ENCODE measurements at regions not wholly inside any gene's neighbourhood (a gene's known extent, or its start where the extent isn't known, plus 50 kb on each side); places are given as distances from the start of the nearest gene placed in this dataset.

- Histone ChIP-seq H3K4me2 (peak overlapping the region; percentile 78), H4K20me1 (ENCODE audit: insufficient read depth) (no peaks in the 10 kb centered on the region)
Measured at GRCh38 chr1:170853302-170853701, 82.0 kb upstream of the MROH9 start.

GRCh38 chr1:170853867-170854266 lies 81.5 kb upstream of the MROH9 start:
- Histone ChIP-seq H3K4me1 (ENCODE audit: low read depth, poor library complexity, severe bottlenecking) (peaks cover 41% of the 10 kb centered on the region), H4K20me1 (ENCODE audit: insufficient read depth) (no peaks in the 10 kb centered on the region), H3K9ac (no peak overlapping the region), H3K4me2 (peak overlapping the region; percentile 78), H3K27ac (peak overlapping the region; percentile 52), H3K4me3 (IDR thresholded peaks at IDR 0.05; ENCODE audit: insufficient read depth, low read depth, low read length) (peak overlapping the region; percentile 33), H3K36me3 (ENCODE audit: insufficient read depth) (no peaks in the 10 kb centered on the region), H3K79me2 (ENCODE audit: insufficient read depth, low read depth) (no peaks in the 10 kb centered on the region), H3K27me3 (ENCODE audit: insufficient read depth, low read depth) (no peaks in the 10 kb centered on the region), H2AFZ (ENCODE audit: low read depth) (peak overlapping the region; percentile 23)
- TF ChIP-seq CTCF (conservative IDR thresholded peaks at IDR 0.05; ENCODE audit: low read depth, low read length) = no peak

More at GRCh38 chr1:170853302-170853701, 82.0 kb upstream of the MROH9 start:
- Histone ChIP-seq H3K4me3 (IDR thresholded peaks at IDR 0.05; ENCODE audit: insufficient read depth, low read depth, low read length) (peak overlapping the region; percentile 33), H3K36me3 (ENCODE audit: insufficient read depth) (no peaks in the 10 kb centered on the region), H3K9ac (no peak overlapping the region), H2AFZ (ENCODE audit: low read depth) (peak overlapping the region; percentile 23; the same call in 1 of the 2 replicates), H3K27ac (peak overlapping the region; percentile 52), H3K27me3 (ENCODE audit: insufficient read depth, low read depth) (no peaks in the 10 kb centered on the region), H3K4me1 (ENCODE audit: low read depth, poor library complexity, severe bottlenecking) (peaks cover 41% of the 10 kb centered on the region), H3K79me2 (ENCODE audit: insufficient read depth, low read depth) (no peaks in the 10 kb centered on the region)
- no peak for TF ChIP-seq CTCF (conservative IDR thresholded peaks at IDR 0.05; ENCODE audit: low read depth, low read length)

- Histone ChIP-seq H3K27me3 (ENCODE audit: insufficient read depth, low read depth) (no peaks in the 10 kb centered on the region), H3K4me2 (peak overlapping the region; percentile 78; the same call in 1 of the 2 replicates), H3K4me1 (ENCODE audit: low read depth, poor library complexity, severe bottlenecking) (peaks cover 41% of the 10 kb centered on the region), H3K27ac (peak overlapping the region; percentile 52; the same call in 1 of the 2 replicates), H4K20me1 (ENCODE audit: insufficient read depth) (no peaks in the 10 kb centered on the region), H3K79me2 (ENCODE audit: insufficient read depth, low read depth) (no peaks in the 10 kb centered on the region), H3K4me3 (IDR thresholded peaks at IDR 0.05; ENCODE audit: insufficient read depth, low read depth, low read length) (no peak overlapping the region), H3K9ac (no peak overlapping the region), H3K36me3 (ENCODE audit: insufficient read depth) (no peaks in the 10 kb centered on the region), H2AFZ (ENCODE audit: low read depth) (no peak overlapping the region)
- TF ChIP-seq CTCF (conservative IDR thresholded peaks at IDR 0.05; ENCODE audit: low read depth, low read length) = no peak
Measured at GRCh38 chr1:170854677-170855076, 80.7 kb upstream of the MROH9 start.

DNA sequence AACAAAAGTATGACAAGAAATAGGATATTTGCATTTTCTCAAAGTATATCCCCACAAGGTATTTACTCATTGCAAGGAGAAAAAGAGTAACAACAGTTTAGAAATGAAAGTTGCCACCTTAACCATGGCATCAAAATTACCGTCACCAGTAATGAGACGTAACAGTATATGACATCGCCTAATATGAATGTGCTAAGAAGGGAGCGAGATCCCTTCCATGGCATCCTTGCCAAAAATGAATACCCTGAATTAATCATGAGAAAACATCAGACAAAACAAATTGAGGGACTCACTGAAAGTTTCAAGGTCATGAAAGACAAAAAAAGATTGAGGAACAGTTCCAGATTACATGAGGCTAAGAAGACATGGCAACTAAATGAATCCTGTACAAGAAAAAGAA lies 78.9 kb upstream of the MROH9 start:
- Histone ChIP-seq H3K36me3 (ENCODE audit: insufficient read depth) (no peaks in the 10 kb centered on the region), H2AFZ (ENCODE audit: low read depth) (no peak overlapping the region), H3K4me2 (no peak overlapping the region), H4K20me1 (ENCODE audit: insufficient read depth) (no peaks in the 10 kb centered on the region), H3K9ac (no peak overlapping the region), H3K27ac (no peak overlapping the region), H3K4me3 (IDR thresholded peaks at IDR 0.05; ENCODE audit: insufficient read depth, low read depth, low read length) (no peak overlapping the region), H3K27me3 (ENCODE audit: insufficient read depth, low read depth) (no peaks in the 10 kb centered on the region), H3K79me2 (ENCODE audit: insufficient read depth, low read depth) (no peaks in the 10 kb centered on the region), H3K4me1 (ENCODE audit: low read depth, poor library complexity, severe bottlenecking) (peaks cover 36% of the 10 kb centered on the region)
- no peak for TF ChIP-seq CTCF (conservative IDR thresholded peaks at IDR 0.05; ENCODE audit: low read depth, low read length)

All from KMS-11 (cell line).